ENCODE measurements at regions not wholly inside any gene's neighbourhood (a gene's known extent, or its start where the extent isn't known, plus 50 kb on each side); places are given as distances from the start of the nearest gene placed in this dataset.

DNA sequence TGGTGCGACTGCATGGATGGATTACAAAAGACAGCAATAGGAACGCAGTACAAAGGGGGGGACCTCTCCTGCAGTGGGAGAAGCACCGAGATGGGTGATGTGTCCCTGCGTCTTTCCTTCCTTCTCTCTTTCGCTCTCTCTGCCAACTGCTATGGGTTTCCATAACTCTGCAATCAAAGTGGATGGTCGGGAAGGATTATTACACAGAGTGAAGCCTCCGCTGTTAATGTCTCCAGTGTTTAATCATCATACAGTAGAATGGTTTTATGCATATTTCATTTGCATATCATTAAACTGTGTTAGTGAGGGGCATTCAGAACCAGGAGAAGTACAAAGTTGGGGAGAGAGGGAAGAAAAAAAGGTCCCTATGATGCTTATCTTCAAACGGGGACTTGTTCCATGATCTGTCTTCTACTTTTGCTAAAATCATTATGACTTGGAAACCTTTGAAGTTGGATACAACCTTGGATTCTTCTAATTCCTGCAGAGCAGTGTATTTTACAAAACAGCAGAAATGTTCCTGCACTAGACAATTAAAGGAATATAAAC, 255.9 kb upstream of the PMFBP1 start:
- TF ChIP-seq, protein P1, sequence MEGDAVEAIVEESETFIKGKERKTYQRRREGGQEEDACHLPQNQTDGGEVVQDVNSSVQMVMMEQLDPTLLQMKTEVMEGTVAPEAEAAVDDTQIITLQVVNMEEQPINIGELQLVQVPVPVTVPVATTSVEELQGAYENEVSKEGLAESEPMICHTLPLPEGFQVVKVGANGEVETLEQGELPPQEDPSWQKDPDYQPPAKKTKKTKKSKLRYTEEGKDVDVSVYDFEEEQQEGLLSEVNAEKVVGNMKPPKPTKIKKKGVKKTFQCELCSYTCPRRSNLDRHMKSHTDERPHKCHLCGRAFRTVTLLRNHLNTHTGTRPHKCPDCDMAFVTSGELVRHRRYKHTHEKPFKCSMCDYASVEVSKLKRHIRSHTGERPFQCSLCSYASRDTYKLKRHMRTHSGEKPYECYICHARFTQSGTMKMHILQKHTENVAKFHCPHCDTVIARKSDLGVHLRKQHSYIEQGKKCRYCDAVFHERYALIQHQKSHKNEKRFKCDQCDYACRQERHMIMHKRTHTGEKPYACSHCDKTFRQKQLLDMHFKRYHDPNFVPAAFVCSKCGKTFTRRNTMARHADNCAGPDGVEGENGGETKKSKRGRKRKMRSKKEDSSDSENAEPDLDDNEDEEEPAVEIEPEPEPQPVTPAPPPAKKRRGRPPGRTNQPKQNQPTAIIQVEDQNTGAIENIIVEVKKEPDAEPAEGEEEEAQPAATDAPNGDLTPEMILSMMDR (conservative IDR thresholded peaks at IDR 0.05 in 1 of 2, IDR thresholded peaks at IDR 0.05 in 1 of 2; ENCODE audit: low read depth in 1 of 2, low read length in 2 of 2), result no peak
- no peak for TF ChIP-seq EZH2 (IDR thresholded peaks at IDR 0.05; ENCODE audit: low read length, missing control alignments)

All from fibroblast of lung (primary cell).